ELF-1 (cell line): ENCODE measurements at regions not wholly inside any gene's neighbourhood (a gene's known extent, or its start where the extent isn't known, plus 50 kb on each side); places are given as distances from the start of the nearest gene placed in this dataset.
A peak's percentile ranks its signal among the peaks of the same experiment; 100 is the strongest.

Source experiments
- DNase-seq: peaks from one replicate; pipeline ENCODE4 v3.0.0-alpha.2; 2016; ENCODE audit warnings: low read depth, low spot score

DNA sequence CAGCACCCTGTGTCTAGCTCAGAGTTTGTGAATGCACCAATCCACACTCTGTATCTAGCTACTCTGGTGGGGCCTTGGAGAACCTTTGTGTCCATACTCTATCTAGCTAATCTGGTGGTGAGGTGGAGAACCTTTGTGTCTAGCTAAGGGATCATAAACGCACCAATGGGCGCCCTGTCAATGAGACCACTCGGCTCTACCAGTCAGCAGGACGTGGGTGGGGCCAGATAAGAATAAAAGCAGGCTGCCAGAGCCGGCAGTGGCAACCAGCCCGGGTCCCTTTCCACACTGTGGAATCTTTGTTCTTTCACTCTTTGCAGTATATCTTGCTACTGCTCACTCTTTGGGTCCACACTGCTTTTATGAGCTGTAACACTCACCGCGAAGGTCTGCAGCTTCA, 699.7 kb downstream of the CDH18 start:
- peak; percentile 60 for DNase-seq

DNA sequence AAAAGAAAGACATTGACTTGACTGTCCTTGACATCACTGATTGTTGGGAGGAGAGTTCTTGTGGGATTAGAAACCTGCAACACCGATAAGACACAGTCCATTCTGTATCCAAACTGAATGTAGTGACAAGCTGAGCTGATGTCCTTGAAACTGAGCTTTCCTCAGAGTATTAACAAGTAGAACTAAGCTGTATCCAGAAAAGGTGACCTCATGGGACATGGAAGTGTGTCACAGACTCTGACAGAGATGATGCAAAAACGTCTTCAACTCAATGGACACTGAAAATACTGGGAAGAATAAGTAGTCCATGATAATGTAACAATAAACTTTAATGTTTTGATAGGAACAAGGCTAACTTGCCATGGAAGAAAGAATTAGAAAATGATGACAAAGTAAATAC, 690.1 kb downstream of the CDH18 start:
- DNase-seq, result no peak

DNA sequence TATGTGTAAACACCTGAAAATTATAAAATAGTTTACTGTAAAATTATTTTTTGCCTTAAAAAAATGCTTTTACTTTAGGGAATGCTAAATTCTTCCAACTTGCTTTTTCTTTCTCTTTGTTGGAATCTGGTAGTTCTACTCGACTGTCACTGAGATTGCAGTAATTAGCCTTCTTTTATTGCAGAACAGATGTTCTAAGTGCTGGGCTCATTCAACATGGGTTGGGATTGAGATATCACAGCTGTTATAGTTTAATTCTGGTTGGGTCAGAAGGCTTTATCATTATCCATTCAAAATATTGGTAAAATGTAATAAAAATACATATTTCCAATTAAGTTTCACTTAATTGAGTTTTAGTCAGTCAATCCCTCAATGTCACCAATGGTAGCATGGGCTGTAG, 686.7 kb downstream of the CDH18 start:
- no peak for DNase-seq

DNA sequence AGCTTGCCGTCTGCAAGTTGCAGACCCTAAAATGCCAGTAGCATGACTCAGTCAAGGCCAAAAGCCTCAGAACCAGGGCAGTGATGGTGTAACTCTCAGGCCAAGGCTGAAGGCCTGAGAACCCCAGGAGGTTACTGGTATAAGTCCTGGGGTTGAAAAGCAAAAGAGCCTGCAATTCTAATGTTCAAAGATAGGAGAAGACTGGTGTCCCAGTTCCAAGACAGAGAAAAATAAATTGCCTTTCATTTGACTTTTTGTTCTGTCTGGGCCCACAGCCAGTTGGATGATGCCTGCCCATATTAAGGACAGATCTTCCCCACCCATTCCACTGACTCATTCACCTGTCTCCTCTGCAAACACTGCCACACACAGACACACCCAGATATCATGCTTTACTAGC, 673.2 kb downstream of the CDH18 start:
- peak; percentile 37 for DNase-seq

DNA sequence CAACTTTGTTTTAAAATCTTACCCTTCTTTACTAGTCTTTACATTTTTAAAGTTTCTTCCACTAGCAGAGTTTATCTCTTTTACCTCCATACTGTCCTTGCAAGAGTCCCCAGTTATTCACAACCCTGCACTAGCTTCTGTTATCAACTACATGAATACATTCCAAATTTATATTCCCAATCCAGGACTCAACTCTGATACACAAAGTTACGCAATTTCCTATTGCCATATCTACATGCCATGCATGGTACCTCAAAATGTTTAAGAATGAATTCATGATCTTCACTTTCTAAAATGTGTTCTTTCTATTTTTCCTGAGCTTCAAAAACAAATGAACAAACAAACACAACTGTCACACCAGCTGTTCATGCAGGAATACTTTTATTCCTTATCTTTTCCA, 668.7 kb downstream of the CDH18 start:
- DNase-seq, result no peak

DNA sequence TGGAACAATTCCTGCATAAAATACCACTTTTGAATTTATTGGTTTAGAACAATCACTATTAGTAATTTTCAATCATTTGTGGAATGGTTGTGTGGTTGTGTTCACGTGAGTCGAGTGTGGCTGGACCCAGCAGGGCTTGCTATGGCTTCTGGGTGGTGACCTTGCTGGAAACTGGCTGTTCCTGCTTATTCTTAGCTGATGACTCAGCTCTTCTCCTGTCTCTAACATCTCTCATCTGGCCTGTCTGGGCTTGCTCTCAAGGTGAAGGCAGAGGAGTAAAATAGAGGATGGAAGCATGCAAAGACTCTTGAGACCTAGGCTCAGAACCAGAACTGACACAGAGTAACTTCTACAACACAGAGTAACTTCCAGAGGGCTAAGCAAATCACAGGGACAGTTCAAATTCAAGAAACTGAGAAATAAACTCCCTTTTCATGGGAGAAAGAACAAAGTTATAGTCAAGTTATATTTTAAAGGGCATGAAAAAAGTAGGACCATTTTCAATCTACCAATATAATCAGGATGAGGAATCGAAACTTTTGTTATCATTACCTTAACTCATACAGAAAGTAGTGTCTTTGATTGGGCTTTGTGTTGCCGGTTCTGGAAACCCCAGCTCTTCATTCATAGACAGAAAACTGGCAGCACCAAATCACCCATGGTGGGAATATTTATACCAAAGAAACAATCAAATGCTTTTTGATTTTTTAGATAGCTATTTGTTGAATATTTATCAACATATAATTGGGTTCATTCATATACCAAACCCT, 665.1 kb downstream of the CDH18 start:
- peak; percentile 53 for DNase-seq

DNA sequence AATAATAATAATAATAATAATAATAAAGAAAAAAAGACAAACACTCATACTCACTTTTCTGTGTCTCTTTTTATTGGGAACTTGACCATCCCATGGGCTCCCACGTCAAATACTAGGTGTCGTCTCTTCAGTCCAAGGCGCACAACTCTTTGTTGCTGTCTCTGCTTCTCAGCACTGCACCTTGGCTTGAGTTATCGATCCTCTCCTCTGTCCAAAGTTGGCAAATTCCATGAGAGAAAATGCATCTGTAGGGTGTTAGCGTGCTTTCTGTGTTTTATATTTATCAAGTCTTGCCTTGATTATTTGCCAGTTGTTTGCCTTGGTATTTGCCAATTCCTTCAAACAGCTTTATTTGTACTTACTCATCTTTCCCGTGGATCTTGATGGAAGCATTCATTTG, 653.7 kb downstream of the CDH18 start:
- DNase-seq, result no peak

DNA sequence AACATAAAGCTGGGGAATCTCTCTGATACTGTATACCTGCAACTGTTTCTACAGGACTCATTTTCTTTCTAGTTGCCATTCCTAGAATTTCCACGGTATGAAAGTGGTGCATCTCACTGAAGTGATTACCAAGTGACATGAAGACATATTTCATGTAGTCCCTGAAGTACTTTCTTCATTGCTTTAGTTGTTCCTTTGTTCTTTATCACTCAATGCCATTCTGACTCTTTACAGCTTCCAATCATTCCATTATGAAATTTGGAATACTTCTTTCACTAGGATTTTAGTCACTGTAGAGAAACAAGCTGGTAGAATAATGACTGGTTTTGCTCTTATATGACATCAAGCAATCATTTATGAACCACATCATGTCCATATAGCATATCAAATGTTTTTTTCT, 645.1 kb downstream of the CDH18 start:
- DNase-seq, result no peak

DNA sequence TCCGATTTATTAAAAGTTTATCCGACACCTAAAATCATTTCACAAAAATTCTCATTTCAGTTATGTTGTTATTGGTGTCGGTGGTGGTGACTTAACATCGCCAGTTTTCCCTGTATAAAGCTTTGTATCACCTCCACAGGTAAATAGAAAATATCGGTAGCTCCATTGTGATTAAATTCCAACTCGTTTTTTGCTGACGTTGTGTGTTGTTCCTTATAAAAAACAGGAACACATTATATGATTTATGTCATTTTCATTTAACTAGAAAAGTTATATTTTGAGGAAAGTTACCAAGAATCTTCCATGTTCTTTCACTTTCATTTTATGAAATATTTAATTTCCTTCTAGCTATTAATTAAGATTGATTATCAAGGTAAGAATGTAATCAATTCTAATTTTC, 635.9 kb downstream of the CDH18 start:
- DNase-seq, result no peak

DNA sequence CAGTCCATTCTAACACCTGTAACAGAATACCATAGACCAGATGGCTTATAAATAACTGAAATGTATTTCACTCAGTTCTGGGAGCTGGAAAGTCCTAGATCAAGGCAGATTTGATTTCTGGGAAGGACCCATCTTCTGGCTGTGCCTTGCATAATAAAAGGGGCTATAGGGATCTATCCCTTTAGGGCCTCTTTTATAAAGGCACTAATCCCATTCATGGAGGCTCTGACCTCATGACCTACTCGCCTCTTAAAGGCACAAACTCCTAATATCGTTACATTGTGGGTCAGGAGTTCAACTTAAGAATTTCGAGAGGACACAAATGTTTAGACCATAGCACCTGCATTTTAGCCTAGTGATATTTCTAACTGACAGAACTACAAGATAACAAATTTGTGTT, 619.0 kb downstream of the CDH18 start:
- no peak for DNase-seq

DNA sequence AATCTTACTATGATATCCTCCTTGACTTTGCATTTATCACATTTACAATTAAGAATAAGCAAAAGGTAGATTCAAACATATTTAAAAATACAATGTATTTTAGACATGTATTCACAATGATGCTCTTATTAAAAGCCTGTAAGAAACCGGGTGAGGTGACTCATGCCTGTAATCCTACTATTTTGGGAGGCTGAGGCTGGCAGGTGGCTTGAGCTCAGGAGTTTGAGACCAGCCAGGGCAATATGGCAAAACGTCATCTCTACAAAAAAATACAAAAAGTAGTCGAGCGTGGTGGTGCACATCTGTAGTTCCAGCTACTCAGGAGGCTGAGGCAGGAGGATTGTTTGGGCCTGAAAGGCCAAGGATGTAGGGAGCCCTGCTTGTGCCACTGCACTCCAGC, 618.4 kb downstream of the CDH18 start:
- DNase-seq, result no peak

DNA sequence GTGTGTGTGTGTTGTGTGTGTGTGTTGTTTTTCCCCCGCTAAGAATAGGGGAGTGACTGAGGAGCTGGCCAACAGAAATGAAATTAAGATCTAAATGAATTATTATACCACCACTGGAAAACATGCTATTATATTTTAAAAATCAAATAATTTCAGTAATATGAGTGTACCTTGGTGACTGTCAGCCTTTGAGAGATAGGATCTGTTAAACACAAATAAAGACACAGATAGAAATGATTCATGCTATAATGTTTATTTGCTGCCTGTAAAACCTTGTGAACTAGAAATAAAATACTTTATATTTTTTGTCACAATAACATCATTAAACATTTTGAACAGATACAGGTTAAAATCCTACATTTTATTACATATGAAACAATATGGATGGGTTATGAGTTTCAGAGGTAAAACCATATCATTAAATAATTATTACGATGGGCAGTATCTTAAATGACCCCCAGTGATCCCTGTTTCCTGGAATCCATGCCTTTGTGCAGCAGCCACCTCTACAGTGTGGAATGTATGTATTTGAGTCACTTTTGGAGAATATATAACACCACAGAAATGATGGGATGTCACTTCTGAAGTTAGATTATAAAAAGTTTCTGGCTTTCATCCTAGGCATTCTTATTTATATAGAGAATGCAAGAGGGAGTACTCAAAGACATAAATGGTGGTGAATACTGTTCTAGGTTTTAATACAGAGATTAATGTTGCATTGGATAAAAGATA, 617.2 kb downstream of the CDH18 start:
- no peak for DNase-seq

DNA sequence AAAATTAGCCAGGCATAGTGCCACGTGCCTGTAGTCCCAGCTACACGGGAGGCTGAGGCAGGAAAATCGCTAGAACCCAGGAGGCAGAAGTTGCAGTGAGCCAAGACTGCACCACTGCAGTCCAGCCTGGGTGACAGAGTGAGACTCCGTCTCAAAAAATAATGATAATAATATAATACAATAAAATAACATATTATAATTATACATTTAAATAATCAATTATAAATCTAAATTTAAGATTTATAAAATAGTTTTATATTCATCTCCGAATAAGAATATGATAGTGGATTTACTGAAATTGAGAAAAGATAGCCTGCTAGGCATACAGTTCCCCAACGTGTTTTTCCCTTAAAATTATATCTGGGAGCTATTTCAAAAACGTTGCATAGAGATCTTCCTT, 599.6 kb downstream of the CDH18 start:
- DNase-seq, result no peak

DNA sequence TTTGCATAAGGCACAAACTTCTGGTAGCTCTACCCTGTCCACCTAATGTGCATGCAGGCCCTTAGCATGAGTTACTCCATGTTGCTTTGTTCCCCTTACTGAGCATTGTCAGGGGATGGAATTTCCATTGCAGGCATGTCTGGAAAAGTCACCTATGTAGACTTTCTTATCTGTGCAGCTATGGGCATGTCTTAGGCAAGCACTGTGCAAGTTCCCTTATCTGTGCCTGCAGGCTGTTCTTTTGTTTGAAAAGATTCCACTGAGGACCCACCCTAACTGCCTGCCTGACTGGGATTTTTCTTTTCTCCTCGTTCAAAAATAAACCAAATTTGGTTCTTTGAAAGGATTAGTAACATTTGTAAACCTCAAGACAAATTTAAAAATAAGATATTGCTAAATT, 587.0 kb downstream of the CDH18 start:
- DNase-seq, result peak; percentile 22

DNA sequence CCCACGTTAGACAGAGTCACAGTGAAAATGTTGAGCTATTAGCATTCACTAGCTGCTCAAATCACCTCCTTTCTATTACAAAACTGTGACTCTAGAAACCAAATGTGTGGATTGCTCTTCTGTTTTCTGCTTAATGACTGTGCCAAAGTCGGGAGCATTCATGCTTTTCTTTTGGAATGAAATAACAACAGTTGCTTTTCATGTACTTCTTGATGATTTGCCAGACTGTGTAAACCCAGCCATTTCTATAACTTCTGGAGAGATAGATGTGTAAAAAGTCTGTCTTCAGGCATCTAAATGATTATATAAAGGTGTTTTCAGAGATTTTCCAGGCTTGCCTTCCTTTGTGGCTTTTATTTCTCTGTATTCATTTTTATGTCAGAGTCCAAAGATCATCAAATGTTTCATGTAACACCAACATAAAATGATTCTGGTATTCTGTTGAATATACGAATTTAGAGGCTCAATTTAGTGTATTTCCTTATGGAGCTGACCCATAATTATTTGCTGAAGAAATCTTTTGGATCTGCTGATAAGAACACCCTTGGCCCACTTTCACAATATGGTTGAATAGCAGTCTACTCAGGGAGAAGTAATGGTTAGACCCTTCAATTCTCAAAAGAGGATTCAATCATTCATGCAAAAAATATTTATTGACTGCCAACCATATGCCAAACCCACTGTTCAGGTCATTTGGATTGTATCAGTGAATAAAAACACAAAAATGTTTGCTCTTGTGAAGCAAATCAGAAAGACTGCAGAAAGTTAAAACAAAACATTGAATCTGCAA, 581.2 kb downstream of the CDH18 start:
- DNase-seq, result no peak

DNA sequence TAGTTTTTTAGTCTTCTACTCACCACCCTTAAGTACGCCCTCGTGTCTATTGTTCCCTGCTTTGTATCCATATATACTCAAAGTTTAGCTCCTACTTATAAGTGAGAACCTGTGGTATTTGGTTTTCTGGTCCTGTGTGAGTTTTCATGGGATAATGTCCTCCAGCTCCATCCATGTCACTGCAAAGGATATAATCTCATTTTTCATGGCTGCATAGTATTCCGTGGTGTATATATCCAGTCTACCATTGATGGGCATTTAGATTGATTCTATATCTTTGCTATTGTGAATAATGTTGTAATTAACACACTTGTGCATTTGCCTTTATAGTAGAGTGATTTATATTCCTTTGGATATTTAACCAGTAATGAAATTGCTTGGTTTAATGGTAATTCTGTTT, 579.9 kb downstream of the CDH18 start:
- no peak for DNase-seq

DNA sequence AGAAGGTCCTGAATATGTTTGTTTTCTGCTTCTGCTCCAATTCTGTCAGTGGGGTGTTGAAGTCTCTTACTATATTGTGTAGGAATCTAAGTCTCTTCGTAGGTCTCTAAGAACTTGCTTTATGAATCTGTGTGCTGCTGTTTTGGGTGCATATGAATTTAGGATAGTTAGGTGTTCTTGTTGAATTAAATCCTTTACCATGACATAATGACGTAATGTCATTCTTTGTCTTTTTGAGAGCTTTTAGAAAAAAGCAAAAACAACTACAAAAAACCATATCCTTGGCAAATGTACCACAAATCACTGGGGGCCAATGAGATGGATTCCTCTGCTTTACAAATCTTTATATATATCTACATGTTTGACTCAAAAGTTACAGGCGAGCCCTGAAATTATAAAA, 576.1 kb downstream of the CDH18 start:
- DNase-seq, result no peak
